ENCODE measurements at regions not wholly inside any gene's neighbourhood (a gene's known extent, or its start where the extent isn't known, plus 50 kb on each side); places are given as distances from the start of the nearest gene placed in this dataset.

- TF ChIP-seq REST (IDR thresholded peaks at IDR 0.05; ENCODE audit: insufficient read depth in 1 of 2, low read depth in 2 of 2, low read length in 2 of 2) = no peak
- no peak for TF ChIP-seq SIN3A (IDR thresholded peaks at IDR 0.05; ENCODE audit: borderline replicate concordance, insufficient read depth, low read length)
- TF ChIP-seq TAF1 (IDR thresholded peaks at IDR 0.05; ENCODE audit: borderline replicate concordance, insufficient read depth, low read length) = no peak
- no peak for TF ChIP-seq FOXP2 (optimal IDR thresholded peaks at IDR 0.05; ENCODE audit: borderline replicate concordance, extremely low read depth, extremely low read length, insufficient read depth)
- no peak for TF ChIP-seq POLR2AphosphoS5 (IDR thresholded peaks at IDR 0.05; ENCODE audit: low read depth, low read length)
Measured at GRCh38 chr5:107017616-107018015, 653.1 kb downstream of the EFNA5 start.

- TF ChIP-seq POLR2AphosphoS5 (IDR thresholded peaks at IDR 0.05; ENCODE audit: low read depth, low read length) (no peak), FOXP2 (optimal IDR thresholded peaks at IDR 0.05; ENCODE audit: borderline replicate concordance, extremely low read depth, extremely low read length, insufficient read depth) (no peak), REST (IDR thresholded peaks at IDR 0.05; ENCODE audit: insufficient read depth in 1 of 2, low read depth in 2 of 2, low read length in 2 of 2) (no peak)
Measured at GRCh38 chr5:107012371-107012770, 658.4 kb downstream of the EFNA5 start.

GRCh38 chr5:107011605-107012004 lies 659.1 kb downstream of the EFNA5 start:
- TF ChIP-seq FOXP2 (optimal IDR thresholded peaks at IDR 0.05; ENCODE audit: borderline replicate concordance, extremely low read depth, extremely low read length, insufficient read depth) (no peak), POLR2AphosphoS5 (IDR thresholded peaks at IDR 0.05; ENCODE audit: low read depth, low read length) (no peak), REST (IDR thresholded peaks at IDR 0.05; ENCODE audit: insufficient read depth in 1 of 2, low read depth in 2 of 2, low read length in 2 of 2) (peak; percentile 50 to 76; a peak in 3 of 4 replicates), TAF1 (IDR thresholded peaks at IDR 0.05; ENCODE audit: borderline replicate concordance, insufficient read depth, low read length) (no peak), SIN3A (IDR thresholded peaks at IDR 0.05; ENCODE audit: borderline replicate concordance, insufficient read depth, low read length) (no peak)

- TF ChIP-seq FOXP2 (optimal IDR thresholded peaks at IDR 0.05; ENCODE audit: borderline replicate concordance, extremely low read depth, extremely low read length, insufficient read depth) = no peak
- no peak for TF ChIP-seq TAF1 (IDR thresholded peaks at IDR 0.05; ENCODE audit: borderline replicate concordance, insufficient read depth, low read length)
- no peak for TF ChIP-seq REST (IDR thresholded peaks at IDR 0.05; ENCODE audit: insufficient read depth in 1 of 2, low read depth in 2 of 2, low read length in 2 of 2)
- TF ChIP-seq POLR2AphosphoS5 (IDR thresholded peaks at IDR 0.05; ENCODE audit: low read depth, low read length) = no peak
- TF ChIP-seq SIN3A (IDR thresholded peaks at IDR 0.05; ENCODE audit: borderline replicate concordance, insufficient read depth, low read length) = no peak
Measured at GRCh38 chr5:107010060-107010459, 660.7 kb downstream of the EFNA5 start.

- TF ChIP-seq REST (IDR thresholded peaks at IDR 0.05; ENCODE audit: insufficient read depth in 1 of 2, low read depth in 2 of 2, low read length in 2 of 2) = no peak
- no peak for TF ChIP-seq POLR2AphosphoS5 (IDR thresholded peaks at IDR 0.05; ENCODE audit: low read depth, low read length)
Measured at GRCh38 chr5:107005653-107006052, 665.1 kb downstream of the EFNA5 start.

Measured in PFSK-1 (cell line).